ENCODE measurements at regions not wholly inside any gene's neighbourhood (a gene's known extent, or its start where the extent isn't known, plus 50 kb on each side); places are given as distances from the start of the nearest gene placed in this dataset.
"Not testable (repeated sequence)": the region's sequence is repeated elsewhere in the genome, so short reads cannot be mapped to it uniquely, and the experiment has no call there.

GRCh38 chr7:54292171-54292925 is 249.8 kb upstream of the VSTM2A start:
- WGBS (ENCODE audit: missing lambda C conversion rate) = 31% methylated on average over 8 of the region's 8 CpGs
- POLR2A ChIA-PET = no interaction called here
- Histone ChIP-seq H3K4me3 (no peak overlapping the region), H3K4me2 (no peak overlapping the region), H3K9me3 (no peaks in the 10 kb centered on the region), H3K4me1 (no peaks in the 10 kb centered on the region), H3K27ac (no peak overlapping the region)
- DNase-seq (ENCODE audit: low read depth in 1 of 2, low spot score in 1 of 2) (no peak), FAIRE-seq (no peak), ATAC-seq (no peak)
- TF ChIP-seq HOXB5 (CRISPR knock-in tag; IDR thresholded peaks at IDR 0.05) (no peak), SREBF2 (IDR thresholded peaks at IDR 0.05) (no peak), ZFP36 (IDR thresholded peaks at IDR 0.05; ENCODE audit: borderline replicate concordance, partially characterized antibody) (no peak), KDM1A (IDR thresholded peaks at IDR 0.05; ENCODE audit: low read depth) (no peak), HMGXB4 (CRISPR knock-in tag; IDR thresholded peaks at IDR 0.05; ENCODE audit: borderline replicate concordance) (no peak), E2F6 (IDR thresholded peaks at IDR 0.05; ENCODE audit: borderline replicate concordance, low read depth) (no peak), REST (IDR thresholded peaks at IDR 0.05) (no peak), RNF2 (IDR thresholded peaks at IDR 0.05; ENCODE audit: borderline replicate concordance, low read depth) (no peak), CBX8 (IDR thresholded peaks at IDR 0.05) (no peak), EHF (CRISPR knock-in tag; IDR thresholded peaks at IDR 0.05) (no peak), RARB (CRISPR knock-in tag; IDR thresholded peaks at IDR 0.05) (no peak), HES2 (IDR thresholded peaks at IDR 0.05) (no peak), HEYL (CRISPR knock-in tag; IDR thresholded peaks at IDR 0.05) (no peak)
- CTCF ChIA-PET = no interaction called here

- no peak overlapping the region for H3K27ac ChIP-seq
- no peak overlapping the region for H3K4me3 ChIP-seq
- TF ChIP-seq MAFK (IDR thresholded peaks at IDR 0.05; ENCODE audit: partially characterized antibody) = peak; percentile 28
- no peak for TF ChIP-seq REST (IDR thresholded peaks at IDR 0.05)
- TF ChIP-seq ZNF302 (CRISPR knock-in tag; IDR thresholded peaks at IDR 0.05) = no peak
- no peak for TF ChIP-seq SREBF2 (IDR thresholded peaks at IDR 0.05)
- DNase-seq (ENCODE audit: low read depth in 1 of 2, low spot score in 1 of 2) (no peak), ATAC-seq (no peak), FAIRE-seq (no peak)
- H3K4me2 ChIP-seq = no peak overlapping the region
- POLR2A ChIA-PET = no interaction called here
- WGBS (ENCODE audit: missing lambda C conversion rate) = 3% methylated on average over 4 of the region's 4 CpGs
- CTCF ChIA-PET = no interaction called here
- no peaks in the 10 kb centered on the region for H3K4me1 ChIP-seq
- H3K9me3 ChIP-seq = no peaks in the 10 kb centered on the region
Measured at GRCh38 chr7:54299426-54299825, 242.7 kb upstream of the VSTM2A start.

GRCh38 chr7:54315955-54316354 is 226.2 kb upstream of the VSTM2A start:
- DNase-seq (ENCODE audit: low read depth in 1 of 2, low spot score in 1 of 2); ATAC-seq; CTCF ChIA-PET; FAIRE-seq; H3K27ac ChIP-seq; H3K9me3 ChIP-seq; H3K4me1 ChIP-seq; H3K4me2 ChIP-seq; POLR2A ChIA-PET; H3K4me3 ChIP-seq: not testable (repeated sequence)
